Keratinocyte (primary cell): ENCODE measurements at regions not wholly inside any gene's neighbourhood (a gene's known extent, or its start where the extent isn't known, plus 50 kb on each side); places are given as distances from the start of the nearest gene placed in this dataset.
"Not testable (repeated sequence)": the region's sequence is repeated elsewhere in the genome, so short reads cannot be mapped to it uniquely, and the experiment has no call there.

ENCODE experiments used
- DNase-seq: peaks from one replicate; pipeline ENCODE4 v3.0.0-alpha.2; 2011; ENCODE audit warnings: low read depth, missing footprints, low spot score
- FAIRE-seq: peaks from 2 replicates; lab custom pipeline; 2011; peaks lifted over from hg19 to GRCh38; lab: Jason Lieb, UNC
- H2AFZ ChIP-seq: 2 replicates; pipeline ENCODE4 v1.6.0; 2012; ENCODE audit warnings: low read length, control low read depth, inconsistent platforms; ENCODE audit not compliant: control insufficient read depth
- H3K27ac ChIP-seq: 2 replicates; pipeline ENCODE4 v1.5.1; 2011; ENCODE audit warnings: low read length; ENCODE audit not compliant: control insufficient read depth, insufficient read depth
- H3K27me3 ChIP-seq: 3 replicates; pipeline ENCODE4 v1.6.0; 2011; ENCODE audit warnings: low read length; ENCODE audit not compliant: control insufficient read depth, insufficient read depth; ENCODE audit errors: extremely low read depth
- H3K36me3 ChIP-seq, 2 experiments: 2 replicates in 1 of 2; 3 replicates in 1 of 2; pipeline ENCODE4 v1.5.1; 2011; ENCODE audit warnings: low read length in 2 of 2, mild to moderate bottlenecking in 1 of 2; ENCODE audit not compliant: control insufficient read depth in 2 of 2, insufficient read depth in 2 of 2; ENCODE audit errors: extremely low read depth in 1 of 2
- H3K4me1 ChIP-seq: 3 replicates; pipeline ENCODE4 v1.5.1; 2011; ENCODE audit warnings: low read length; ENCODE audit not compliant: control insufficient read depth, insufficient read depth; ENCODE audit errors: extremely low read depth
- H3K4me2 ChIP-seq: 3 replicates; pipeline ENCODE4 v1.6.0; 2011; ENCODE audit warnings: low read depth, low read length; ENCODE audit not compliant: control insufficient read depth, insufficient read depth; ENCODE audit errors: extremely low read depth
- H3K4me3 ChIP-seq, 3 experiments: fragments of 200-600 bp in 1 of 3; sonication (generic) in 1 of 3; 2 replicates in 2 of 3; 3 replicates in 1 of 3; pipeline ENCODE4 v1.5.1; 2011 to 2016; ENCODE audit warnings: low read length in 3 of 3, mild to moderate bottlenecking in 3 of 3, control low read depth in 2 of 3, inconsistent platforms in 1 of 3, low read depth in 1 of 3, mixed read lengths in 1 of 3, mixed run types in 1 of 3, moderate library complexity in 1 of 3; ENCODE audit not compliant: control insufficient read depth in 2 of 3, insufficient read depth in 2 of 3; ENCODE audit errors: extremely low read depth in 1 of 3
- H3K79me2 ChIP-seq: 2 replicates; pipeline ENCODE4 v1.6.0; 2012; ENCODE audit warnings: low read length; ENCODE audit not compliant: control insufficient read depth, insufficient read depth
- H3K9ac ChIP-seq: 3 replicates; pipeline ENCODE4 v1.6.0; 2011; ENCODE audit warnings: low read length; ENCODE audit not compliant: control insufficient read depth, insufficient read depth; ENCODE audit errors: extremely low read depth
- H3K9me1 ChIP-seq: 3 replicates; pipeline ENCODE4 v1.6.0; 2011; ENCODE audit warnings: low read length; ENCODE audit not compliant: control insufficient read depth, insufficient read depth; ENCODE audit errors: extremely low read depth
- H3K9me3 ChIP-seq: 2 replicates; pipeline ENCODE4 v1.5.1; 2012; ENCODE audit warnings: low read depth, low read length; ENCODE audit not compliant: control insufficient read depth
- H4K20me1 ChIP-seq: 3 replicates; pipeline ENCODE4 v1.6.0; 2011; ENCODE audit warnings: low read length; ENCODE audit not compliant: control insufficient read depth, insufficient read depth; ENCODE audit errors: extremely low read depth
- CTCF ChIP-seq, 3 experiments: IDR thresholded peaks in 1 of 3; conservative IDR thresholded peaks in 1 of 3; optimal IDR thresholded peaks in 1 of 3; 2 replicates in 2 of 3; 3 replicates in 1 of 3; pipeline versions ENCODE3 to v1.5.1; 2011; ENCODE audit warnings: low read length in 3 of 3, mild to moderate bottlenecking in 3 of 3, moderate library complexity in 2 of 3, control low read depth in 1 of 3, inconsistent platforms in 1 of 3; ENCODE audit not compliant: insufficient read depth in 2 of 3; ENCODE audit errors: extremely low read depth in 1 of 3
- EZH2 ChIP-seq: IDR thresholded peaks from one replicate; pipeline ENCODE4 v1.6.1; 2012; ENCODE audit warnings: inconsistent platforms, mild to moderate bottlenecking, low read length, moderate library complexity
- dilution Hi-C: fragments of 300-500 bp; cut with MboI; formaldehyde crosslinking; loops from one replicate; pipeline ENCODE4 v1.7.0; 2020; ENCODE audit warnings: low sequenced_read_pairs; ENCODE audit not compliant: extremely low pct_ligation_motif_present

GRCh38 chr5:179451828-179452196, 98.5 kb upstream of the RUFY1 start:
- FAIRE-seq (no peak), DNase-seq (no peak)
- Histone ChIP-seq H2AFZ (no peak overlapping the region), H3K27me3 (no peaks in the 10 kb centered on the region), H3K9me1 (no peaks in the 10 kb centered on the region), H4K20me1 (no peaks in the 10 kb centered on the region), H3K4me2 (no peak overlapping the region), H3K4me1 (no peaks in the 10 kb centered on the region), H3K9me3 (peaks cover 9% of the 10 kb centered on the region), H3K36me3 (no peaks in the 10 kb centered on the region), H3K4me3 (no peak overlapping the region), H3K9ac (no peak overlapping the region), H3K79me2 (no peaks in the 10 kb centered on the region), H3K27ac (no peak overlapping the region)
- dilution Hi-C loops = no loop called here
- no peak for TF ChIP-seq EZH2
- no peak for TF ChIP-seq CTCF (optimal IDR thresholded peaks at IDR 0.05 in 1 of 3, IDR thresholded peaks at IDR 0.05 in 1 of 3, conservative IDR thresholded peaks at IDR 0.05 in 1 of 3; ENCODE audit: extremely low read depth in 1 of 3, insufficient read depth in 2 of 3, low read length in 3 of 3)

DNA sequence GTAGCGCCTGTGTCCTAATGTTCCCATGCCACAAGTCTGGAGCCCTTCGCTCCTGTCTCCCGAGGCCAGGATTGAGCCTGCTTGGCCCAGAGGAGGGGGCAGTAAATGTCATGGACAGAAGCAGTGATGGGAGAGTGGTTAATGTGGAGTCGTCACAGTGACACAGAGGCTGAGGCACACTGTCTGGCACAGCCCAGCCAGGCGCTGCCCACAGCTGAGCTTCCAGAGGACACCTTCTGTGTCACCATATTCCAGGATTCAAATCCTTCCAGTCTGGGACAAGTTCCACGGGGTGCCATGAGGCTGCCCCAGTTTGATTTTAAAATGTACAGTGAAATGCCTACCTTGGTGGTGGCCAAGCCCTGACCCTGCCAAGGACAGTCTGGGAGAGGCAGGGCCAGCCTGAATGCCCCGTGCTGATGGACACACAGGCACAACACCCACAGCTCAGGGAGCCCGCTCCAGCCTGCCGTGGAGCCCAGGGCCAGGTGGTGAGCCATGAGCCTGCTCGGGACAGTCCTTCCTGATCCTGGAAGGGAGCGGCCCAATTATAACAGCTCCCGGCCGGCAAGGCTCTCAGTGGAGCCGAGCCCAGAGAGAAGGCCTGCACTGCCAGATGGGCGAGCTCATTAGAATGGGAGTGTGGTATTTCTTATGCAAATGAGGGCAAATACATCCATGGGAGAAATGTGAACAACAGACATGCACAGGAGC, 99.1 kb upstream of the RUFY1 start:
- no peaks in the 10 kb centered on the region for H3K4me1 ChIP-seq
- H3K9ac ChIP-seq = no peak overlapping the region
- H2AFZ ChIP-seq = no peak overlapping the region
- H3K4me3 ChIP-seq = no peak overlapping the region
- peaks cover 9% of the 10 kb centered on the region for H3K9me3 ChIP-seq
- no peak for FAIRE-seq
- H3K27me3 ChIP-seq = no peaks in the 10 kb centered on the region
- H3K79me2 ChIP-seq = no peaks in the 10 kb centered on the region
- H3K36me3 ChIP-seq = no peaks in the 10 kb centered on the region
- no peaks in the 10 kb centered on the region for H3K9me1 ChIP-seq
- H3K27ac ChIP-seq = no peak overlapping the region
- no peak for DNase-seq
- TF ChIP-seq EZH2 (no peak), CTCF (optimal IDR thresholded peaks at IDR 0.05 in 1 of 3, IDR thresholded peaks at IDR 0.05 in 1 of 3, conservative IDR thresholded peaks at IDR 0.05 in 1 of 3; ENCODE audit: extremely low read depth in 1 of 3, insufficient read depth in 2 of 3, low read length in 3 of 3) (no peak)
- H4K20me1 ChIP-seq = no peaks in the 10 kb centered on the region
- dilution Hi-C loops = no loop called here
- H3K4me2 ChIP-seq = no peak overlapping the region

- H3K9me1 ChIP-seq, H3K27me3 ChIP-seq, H4K20me1 ChIP-seq, H3K9ac ChIP-seq, H3K4me1 ChIP-seq, H3K9me3 ChIP-seq, FAIRE-seq, H3K27ac ChIP-seq, H3K79me2 ChIP-seq, H3K4me2 ChIP-seq, H3K4me3 ChIP-seq, H2AFZ ChIP-seq, DNase-seq, dilution Hi-C loops, H3K36me3 ChIP-seq: not testable (repeated sequence)
Measured at GRCh38 chr5:179449950-179450349, 100.4 kb upstream of the RUFY1 start.

DNA sequence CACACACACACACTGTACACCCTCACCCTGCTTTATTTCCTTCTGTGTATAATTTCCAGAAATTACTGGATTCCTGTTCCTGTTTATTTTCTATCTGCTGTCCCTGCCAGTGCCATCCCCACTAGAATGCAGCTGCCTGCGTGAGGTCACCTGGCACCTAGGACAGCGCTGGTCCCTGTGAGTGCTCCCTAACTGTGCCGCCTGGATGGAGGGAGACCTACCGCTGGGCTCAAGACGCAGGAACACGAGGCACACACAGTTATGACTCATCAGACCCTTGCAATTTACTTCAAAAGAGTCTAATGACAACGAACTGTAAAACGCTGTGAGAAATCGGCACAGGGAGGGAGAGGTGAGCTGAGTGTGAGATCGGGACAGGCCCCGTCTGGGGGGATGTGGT, 102.1 kb upstream of the RUFY1 start:
- H3K36me3 ChIP-seq, H3K27ac ChIP-seq, H3K4me2 ChIP-seq, H3K79me2 ChIP-seq, H3K9ac ChIP-seq, H3K27me3 ChIP-seq, H3K9me1 ChIP-seq, FAIRE-seq, H3K4me3 ChIP-seq, H3K4me1 ChIP-seq, dilution Hi-C loops, H2AFZ ChIP-seq, H3K9me3 ChIP-seq, H4K20me1 ChIP-seq, DNase-seq: not testable (repeated sequence)
